Pulmonary artery endothelial cell (primary cell): ENCODE measurements at regions not wholly inside any gene's neighbourhood (a gene's known extent, or its start where the extent isn't known, plus 50 kb on each side); places are given as distances from the start of the nearest gene placed in this dataset.

Experiments
- DNase-seq: peaks from one replicate; pipeline ENCODE4 v3.0.0-alpha.2; 2011; ENCODE audit warnings: low read depth, low spot score

DNA sequence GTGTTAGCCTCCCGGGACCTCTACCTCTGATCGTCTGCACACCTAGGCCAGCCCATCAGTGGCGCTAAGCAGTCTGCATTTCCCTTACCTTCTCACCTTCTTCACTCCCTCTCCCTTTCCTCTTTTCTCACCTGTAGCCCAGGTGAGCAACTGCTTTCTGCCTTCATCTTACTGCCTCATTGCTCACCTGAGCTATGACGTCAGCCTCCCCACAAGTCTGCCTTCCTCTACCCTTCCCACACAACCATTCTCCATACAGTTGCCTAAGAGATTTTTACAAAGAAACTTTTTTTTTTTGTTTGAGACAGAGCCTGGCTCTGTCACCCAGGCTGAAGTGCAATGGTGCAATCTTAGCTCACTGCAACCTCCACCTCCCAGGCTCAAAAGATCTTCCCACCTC is 136.3 kb downstream of the BCOR start:
- no peak for DNase-seq

DNA sequence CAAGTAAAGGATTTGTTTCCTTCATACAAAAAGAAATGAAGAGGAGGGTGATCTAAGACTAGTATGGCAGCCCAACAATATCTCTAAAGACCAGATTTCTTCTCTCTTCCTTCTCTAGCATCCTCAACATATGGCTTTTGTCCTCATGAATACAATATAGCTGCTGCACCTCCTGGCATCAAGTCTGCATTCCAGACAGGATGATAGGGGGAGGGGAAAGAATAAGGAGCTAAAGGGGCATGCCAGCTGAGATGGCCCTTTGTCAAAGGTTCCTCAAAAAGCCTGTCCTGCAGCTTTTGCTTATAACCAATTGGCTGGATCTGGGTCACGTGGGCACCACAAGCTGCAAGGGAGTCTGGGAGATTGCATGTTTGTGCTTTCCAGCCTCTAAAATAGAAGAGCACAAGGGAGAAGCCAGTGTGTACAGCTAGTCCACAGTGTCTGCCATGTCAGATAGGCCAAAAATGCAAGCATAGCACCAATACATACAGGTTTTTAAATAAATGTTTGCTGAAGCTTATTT is 132.6 kb downstream of the BCOR start:
- DNase-seq = no peak

DNA sequence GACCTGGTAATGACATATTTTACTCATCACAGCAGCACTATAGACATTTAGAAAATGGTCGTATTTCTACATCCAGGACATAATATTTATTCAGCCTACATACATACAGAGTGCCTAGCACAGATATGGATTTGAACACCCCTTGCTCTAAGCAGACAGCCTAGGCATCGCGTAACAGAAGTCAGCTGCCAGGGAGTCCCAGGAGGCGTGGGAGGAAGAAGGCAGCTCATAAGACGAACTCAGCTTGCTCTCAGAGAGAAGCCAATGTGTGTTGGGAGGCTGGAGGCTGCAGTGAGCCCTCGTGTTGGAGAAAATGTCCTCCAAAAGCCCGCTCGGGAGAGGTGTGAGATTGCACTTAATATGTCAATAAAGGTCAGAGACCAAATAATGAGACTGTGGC is 131.6 kb downstream of the BCOR start:
- DNase-seq = no peak

DNA sequence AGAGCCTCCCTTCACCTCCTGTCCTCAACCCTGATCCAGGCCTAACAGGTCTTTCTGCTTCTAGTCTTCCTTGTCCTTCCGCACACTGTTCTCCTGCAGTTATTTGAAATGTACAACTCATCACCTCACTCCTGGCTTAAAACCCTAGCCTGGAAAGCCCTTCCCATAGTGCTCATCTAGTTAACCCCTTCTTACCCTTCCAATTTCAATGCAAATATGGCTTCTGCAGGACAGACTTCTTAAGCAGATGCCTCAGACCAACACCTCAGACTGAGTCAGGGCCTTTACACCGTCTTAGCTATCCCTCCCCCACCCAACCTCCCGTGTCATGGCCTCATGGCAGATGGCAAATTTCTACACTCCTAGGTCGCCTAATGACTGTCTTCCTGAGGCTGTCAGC is 130.4 kb downstream of the BCOR start:
- no peak for DNase-seq

DNA sequence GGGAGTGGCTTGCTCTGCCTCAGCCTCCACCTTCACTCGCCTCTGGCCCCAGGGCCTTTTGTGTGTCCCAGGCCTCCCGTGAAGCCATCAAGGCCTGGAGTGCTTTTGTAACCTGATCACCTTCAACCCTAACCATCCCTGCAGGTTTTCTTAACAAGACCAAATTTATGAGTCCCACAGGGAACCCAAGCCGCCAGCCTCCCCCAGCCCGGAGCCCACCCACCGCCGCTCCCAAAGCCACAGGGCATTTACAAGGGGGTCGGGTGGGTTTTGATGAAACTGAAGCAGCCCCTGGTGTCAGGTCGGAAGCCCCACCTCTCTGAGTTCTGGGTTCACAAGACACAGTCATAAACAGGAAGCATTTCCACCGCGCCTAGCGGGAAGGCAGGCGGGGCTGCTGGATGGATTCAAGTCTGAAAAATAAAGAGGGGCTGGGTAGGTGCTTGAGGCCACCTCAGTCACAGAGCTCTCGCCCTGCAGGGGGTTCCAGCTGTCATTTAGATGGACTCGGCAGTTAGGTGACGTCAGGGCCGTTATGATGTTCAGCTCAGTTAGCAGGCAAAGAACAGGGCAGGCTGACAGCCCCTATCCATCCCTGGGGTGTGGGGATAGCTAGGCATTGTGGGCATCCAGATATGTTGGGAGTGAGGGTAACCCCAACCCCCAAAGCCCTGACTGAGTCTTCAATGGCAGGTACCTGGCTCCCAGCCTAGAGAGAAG is 128.5 kb downstream of the BCOR start:
- DNase-seq = no peak

DNA sequence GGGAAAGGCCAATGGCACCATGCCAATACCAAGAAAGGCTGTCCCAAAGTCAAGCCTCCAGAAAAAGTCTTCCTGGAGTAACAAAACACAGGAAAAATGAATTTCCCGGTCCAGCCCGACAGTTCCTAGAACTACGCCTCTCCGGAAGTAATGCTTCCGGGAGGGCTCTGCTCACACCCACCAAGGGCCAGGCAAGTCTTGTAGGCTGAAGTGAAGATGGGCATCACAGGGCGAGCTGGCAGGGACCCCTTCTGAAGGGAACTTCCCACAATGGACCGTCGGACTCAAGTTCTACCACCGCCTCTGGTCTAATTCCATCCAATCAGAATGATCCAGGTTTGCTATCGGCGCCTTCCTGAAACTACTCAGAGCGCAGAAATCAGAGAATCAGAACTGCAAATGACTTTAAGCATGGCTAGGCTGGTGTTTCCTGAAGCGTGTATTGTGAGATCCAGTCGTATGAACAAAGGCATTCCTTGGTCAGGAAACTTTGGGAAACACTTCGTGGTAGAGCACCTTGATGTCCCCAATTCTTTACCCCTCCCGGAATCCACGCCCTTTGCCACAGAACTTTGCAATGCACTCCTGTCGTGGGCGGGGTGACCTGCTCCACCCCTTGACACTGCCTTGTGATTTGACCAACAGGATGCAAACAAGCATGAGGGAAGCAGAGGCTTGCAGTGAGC is 127.8 kb downstream of the BCOR start:
- no peak for DNase-seq

DNA sequence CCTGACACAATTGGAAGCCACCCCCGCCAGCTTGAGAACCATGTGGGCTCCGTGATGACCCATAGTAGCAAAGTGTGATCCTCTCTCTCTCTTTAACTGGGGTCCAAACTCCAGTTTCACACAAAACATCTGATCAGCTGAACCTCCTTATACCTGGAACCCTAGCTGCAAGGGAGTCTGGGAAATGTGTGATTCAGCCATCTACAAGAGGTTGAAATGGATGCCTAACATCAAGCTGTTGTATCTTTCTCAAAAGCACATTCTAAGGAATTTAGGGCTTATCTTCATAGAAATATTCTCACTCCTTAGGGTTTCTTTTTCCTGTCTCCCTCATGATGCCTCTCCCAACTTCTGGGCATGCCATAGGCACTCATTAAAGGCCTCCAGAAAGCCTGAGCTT is 126.0 kb downstream of the BCOR start:
- no peak for DNase-seq

DNA sequence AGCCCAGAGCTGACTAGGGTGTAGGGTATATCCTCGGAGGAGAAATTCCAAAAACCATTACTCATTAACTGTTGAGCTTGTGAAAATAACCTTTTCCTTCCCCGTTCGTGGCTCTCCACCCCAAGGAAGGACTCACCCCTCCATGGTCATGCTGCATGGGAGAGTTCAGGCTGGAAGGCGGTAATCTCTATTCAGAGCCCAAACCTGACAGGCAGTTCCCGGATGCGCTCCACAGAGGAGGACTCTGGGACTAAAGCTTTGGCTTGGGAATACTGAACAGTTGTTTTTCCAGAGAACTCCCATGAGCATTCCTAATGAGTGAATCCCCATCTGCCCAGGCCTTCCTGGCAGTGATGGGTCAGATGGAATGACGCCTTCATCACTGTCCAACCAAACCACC is 125.4 kb downstream of the BCOR start:
- no peak for DNase-seq

DNA sequence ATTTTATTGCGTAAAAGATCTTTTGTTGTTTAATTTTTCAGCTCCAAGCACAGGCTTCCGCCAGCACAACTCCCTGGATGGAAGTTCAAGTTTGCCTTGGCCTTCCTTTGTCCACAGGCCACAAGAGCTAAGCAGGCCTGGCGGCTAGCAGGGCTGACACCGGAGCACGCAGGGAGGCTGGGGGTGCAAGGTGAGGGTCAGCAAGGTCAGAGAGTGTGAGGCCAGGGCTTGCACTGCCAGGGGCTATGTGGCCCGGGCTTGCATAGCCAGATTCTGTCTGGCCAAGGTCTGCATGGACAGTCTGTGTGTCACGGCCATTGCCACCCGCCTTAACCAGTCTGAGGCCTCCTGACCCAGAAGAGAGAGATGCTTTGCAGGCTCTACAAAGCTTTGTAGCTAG is 123.9 kb downstream of the BCOR start:
- no peak for DNase-seq

DNA sequence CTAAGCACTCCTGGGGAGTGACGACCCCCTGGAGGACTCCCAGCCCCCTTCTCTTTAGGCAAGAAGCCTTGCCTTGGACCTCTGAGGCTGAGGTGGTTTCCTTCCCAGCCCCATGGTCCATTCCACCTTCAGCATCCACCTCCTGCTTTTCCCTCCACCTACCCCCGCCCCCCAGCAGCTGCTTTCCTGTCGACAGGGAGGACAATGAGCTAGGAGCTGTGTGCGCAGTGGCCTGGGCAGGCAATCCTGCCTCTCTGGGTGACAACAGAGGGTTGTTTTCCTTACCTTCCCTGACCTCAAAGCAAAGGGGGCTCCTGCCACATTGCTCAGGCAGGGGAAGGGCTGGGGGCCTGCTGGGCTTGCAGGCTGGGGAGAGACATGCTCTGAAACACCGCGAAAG is 123.5 kb downstream of the BCOR start:
- DNase-seq = no peak

DNA sequence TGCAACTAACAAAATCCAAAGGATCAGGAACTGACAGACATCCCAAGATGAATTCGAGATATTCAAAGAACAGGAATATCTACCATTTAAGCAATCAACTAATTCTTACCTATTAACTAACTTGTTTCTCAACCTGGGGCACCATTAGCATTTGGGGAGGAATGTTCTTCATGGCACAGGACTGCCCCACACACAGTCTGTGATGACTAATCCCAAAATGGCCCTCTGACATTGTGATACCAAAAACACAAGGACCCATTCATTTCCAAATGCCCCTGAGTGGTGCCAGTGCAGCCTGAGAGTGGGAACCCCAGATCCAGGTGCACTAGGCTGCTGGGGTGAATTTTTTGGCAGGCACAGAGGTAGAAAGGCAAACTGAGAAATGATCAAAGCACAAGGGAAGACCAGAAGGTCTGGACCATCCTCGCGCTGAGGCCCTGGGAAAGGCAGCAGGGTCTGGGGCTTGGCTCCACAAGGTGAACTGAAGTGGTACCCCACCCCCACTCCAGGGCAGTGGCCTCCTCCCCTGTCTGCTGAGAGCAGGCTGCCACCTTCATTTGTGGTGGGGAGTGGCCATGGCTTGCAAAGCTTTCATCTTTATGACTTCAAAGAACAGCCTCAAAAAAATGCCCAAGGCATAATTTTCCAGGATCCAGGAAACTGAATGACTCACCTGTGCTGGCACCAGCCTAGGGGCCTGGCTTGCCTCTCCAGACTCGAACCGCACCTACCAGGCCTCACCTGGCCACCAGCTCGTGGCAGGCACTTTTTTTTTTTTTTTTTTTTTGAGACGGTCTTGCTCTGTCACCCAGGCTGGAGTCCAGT is 122.4 kb downstream of the BCOR start:
- no peak for DNase-seq

DNA sequence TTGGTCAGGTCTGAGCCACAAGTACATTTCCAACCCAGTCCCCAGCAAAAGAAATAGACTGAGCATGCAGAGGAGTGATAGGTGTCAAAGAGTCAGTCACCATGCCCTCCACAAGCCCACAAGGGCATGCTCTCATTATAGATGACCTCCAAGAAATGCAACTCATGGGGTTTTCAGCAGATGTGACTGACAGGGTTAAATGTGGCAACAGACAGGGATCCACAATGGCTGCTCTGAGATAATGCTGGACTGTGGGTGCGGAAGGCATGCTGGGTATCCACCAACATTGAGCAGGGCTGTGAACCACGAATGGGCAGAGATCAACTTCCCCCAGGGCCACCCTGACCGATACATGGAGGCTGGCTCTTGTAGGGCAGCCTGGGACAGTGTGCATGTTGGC is 115.8 kb downstream of the BCOR start:
- DNase-seq = no peak

DNA sequence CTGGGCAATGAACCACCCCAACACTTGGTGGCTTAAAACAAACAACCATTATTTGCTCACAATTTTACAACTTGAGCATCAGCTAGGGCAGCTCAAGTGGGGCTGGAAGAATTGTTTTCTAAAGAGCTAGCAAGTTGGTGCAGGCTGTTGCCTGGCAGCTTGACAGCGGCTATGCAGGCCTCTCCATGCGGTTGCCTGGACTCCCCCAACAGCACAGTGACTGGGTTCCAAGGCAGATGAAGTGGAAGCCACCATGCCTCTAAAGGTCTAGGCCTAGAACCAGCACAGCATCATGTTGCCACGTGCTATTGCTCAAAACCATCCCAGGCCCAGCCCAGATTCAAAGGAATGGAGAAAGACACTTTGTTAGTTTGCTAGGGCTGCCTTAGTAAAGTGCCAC is 114.8 kb downstream of the BCOR start:
- DNase-seq = no peak

DNA sequence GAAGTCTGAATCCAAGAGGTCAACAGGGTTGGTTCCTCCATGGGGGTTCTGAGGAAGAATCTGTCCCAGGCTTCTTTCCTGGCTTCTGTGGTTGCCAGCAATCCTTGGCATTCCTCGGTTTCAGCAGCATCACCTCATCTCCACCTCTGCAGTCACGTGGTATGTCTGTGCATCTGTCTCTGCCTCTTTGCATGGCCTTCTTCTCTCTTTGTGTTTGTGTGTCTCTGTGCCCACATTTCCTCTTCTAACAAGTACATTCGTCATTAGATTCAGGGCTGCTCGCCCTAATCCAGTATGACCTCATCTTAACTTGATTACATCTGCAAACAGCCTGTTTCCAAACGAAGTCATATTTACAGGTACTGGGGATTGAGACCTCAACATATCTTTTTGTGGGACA is 114.0 kb downstream of the BCOR start:
- DNase-seq = no peak

DNA sequence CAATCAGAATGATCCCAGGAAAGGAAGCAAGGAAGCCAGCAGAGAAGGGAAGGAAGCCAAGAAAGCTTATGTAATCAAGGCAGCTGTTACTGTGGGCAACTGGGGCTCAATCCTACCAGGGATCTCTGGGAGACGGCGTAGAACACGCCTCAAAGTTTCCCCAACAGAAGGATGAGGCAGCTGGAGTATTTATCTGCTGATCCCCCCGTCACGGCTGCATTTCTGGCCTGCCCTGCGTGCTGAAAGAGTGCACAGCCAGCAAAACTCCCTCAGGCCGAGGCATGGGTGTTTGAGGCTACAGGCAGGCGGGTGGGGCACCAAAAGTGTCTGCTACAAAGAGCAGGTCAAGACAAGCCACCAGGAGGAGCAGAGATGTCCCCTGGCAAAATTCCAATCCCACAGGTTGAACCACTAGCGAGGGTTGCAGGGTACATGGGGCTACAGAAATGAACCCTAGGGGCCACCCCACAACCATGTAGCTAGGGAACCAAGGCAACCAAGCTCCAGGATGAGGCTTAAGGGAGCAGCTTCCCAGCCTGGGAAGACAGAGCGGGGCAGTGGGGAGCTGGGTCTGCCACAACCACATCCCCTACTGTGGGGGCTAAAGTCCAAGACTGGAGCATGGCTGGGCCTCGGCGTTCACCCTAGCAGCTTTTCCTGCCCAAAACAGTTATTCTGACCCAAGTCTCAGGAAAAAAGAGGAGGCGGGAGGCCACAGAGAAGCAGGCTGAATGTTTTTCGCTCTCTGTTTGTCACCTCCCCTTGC is 113.4 kb downstream of the BCOR start:
- no peak for DNase-seq

DNA sequence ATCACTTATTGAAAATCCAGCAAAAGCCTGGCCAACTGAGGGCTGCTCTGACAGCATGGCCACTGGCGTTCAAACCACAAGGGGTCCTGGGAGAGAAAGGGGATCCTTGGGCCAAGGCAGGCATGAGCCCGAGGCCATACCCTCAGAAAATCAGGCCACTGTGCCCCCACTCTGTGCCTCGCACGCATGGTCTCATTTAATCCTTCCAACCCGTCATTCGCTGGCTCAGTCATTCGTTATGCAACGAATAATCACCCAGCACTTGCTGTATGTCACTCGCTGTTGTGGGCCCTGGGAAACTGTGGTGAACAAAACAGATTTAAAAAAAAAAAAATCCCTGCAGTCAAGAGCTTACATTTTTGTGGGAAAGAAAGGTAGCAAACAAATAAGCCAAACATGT is 112.7 kb downstream of the BCOR start:
- no peak for DNase-seq

DNA sequence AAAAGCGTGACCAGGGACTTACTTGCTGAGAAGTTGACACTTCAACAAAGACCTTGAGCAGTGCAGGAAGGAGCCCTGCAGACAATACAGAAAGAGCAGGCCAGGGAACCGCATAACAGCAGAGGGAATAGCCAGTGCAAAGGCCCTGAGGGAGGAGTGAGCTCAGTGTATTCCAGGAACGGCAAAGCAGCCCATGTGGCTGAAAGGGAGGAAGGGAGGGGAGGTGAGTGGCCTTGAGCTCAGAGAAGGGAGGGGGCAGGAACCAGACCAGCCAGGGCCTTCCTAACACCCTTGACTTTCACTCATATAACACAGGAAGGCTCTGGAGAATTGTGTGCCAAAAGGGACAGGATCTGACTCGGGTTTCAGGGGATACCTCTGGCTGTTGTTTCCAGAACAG is 112.2 kb downstream of the BCOR start:
- no peak for DNase-seq

DNA sequence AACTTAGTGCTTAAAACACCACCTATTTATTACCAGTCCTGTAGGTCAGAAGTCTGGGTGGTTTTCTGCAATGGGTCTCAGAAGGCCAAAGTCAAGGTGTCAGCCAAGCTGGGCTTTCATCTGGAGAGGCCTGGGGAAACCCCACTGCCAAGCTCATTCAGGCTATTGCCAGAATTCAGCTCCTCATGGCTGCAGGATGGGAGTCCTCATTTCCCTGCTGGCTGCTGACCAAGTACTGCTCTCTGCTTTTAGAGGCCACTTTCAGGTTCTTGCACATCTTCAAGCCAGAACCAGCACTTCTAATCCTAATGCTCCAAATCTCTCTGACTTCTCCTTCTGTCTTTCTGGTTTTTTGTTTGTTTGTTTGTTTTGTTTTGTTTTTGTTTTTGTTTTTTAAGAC is 109.3 kb downstream of the BCOR start:
- no peak for DNase-seq

DNA sequence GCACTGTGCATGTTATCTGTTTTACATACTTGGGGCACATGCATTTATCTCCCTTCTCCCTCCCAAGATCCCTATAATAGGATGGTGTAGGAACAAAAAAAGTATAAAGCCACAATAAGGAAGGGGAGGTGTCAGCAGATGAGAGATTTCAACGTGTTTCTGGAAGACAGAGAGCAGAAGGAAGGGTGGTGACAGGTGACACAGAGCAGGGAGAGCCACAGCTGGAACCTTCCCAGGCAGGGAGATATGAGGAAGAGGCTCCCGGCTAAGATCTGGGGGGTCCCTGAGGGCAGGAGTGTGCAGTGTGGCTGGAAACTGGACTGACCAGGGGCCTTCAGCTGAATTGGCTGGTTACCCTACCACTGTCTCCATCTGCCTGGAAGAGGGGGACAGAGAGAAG is 107.4 kb downstream of the BCOR start:
- DNase-seq = no peak

DNA sequence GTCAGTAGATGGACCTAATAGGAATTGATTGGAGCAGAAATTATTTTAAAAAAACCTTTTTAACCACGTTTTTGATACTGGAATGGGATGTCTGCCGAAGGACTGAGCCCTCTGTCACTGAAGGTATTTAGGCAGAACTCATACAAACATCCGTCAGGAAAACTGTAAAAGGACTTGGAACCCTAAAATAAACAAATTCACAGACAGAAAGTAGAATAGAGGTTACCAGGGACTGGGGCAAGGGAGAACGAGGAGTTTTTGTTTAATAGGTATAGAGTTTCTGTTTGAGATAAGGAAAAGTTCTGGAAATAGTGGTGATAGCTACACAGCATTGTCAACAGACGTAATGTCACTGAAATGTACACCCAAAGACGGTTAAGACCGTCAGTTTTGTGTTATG is 105.5 kb downstream of the BCOR start:
- DNase-seq = no peak

DNA sequence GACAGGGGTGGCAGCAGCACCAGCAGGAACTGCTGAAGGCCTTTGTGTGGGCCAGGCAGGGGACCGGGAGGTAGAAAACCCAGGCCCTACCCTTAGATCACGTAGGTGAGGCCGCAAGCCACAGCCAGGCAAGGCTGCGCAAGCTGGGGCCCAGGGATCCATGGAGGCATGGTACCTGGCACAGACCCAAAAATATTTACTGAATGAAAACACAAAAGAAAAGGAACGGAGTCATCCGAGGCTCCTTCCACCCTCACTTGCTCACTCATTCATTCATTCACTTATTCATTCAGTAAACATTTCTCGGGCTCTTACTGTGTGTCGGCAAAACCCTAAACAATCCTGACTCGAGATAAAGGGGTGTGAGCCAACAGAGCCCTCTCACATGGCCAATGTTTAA is 102.3 kb downstream of the BCOR start:
- no peak for DNase-seq

DNA sequence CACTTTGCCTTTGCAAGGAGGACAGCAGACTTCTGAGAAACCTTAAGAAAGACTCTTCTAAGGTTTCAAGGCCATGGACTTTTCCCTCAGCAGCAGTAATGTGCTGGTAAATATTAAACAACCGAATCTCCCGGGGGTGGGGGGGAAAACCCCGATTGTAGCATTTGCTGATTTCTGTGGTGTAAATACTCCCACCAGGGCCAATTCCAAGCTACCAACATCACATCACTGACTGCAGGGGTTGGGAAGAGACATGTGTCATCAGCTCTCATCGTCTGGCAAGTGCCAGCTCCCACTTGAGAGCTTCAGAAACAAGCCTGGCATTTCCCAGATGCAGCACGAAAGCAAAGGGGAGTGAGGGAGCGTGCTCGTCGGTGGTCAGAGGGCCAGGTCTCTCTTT is 101.2 kb downstream of the BCOR start:
- no peak for DNase-seq
